ENCODE measurements at regions not wholly inside any gene's neighbourhood (a gene's known extent, or its start where the extent isn't known, plus 50 kb on each side); places are given as distances from the start of the nearest gene placed in this dataset.
A peak's percentile ranks its signal among the peaks of the same experiment; 100 is the strongest.

DNA sequence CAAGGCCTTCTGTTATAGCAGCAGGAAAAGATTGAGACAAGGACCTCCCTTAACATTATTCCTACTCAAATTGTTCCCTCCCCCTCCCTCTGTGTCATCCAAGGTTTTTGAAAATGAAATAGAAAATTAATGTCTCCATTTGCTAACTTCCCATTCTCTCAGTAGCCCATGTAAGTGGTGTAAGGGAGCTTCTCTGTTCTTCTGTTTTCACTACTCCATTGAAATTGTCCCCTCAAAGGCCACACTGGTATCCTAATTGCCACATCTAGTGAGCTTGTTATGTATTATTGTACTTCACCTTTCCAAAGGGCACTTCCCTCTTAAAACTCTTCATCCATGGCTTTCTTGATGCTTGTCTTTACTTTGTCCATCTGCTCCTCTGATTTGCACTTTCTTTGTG, 131.2 kb upstream of the PIK3R1 start:
- Histone ChIP-seq H3K27me3 (ENCODE audit: insufficient read depth, low read length) (no peaks in the 10 kb centered on the region), H3T11ph (ENCODE audit: low read length) (no peak overlapping the region), H2BK15ac (ENCODE audit: low read depth, low read length) (no peak overlapping the region), H3K4me2 (ENCODE audit: insufficient read depth, insufficient read length, low read length) (no peak overlapping the region), H3K23ac (ENCODE audit: insufficient read length, low read depth, low read length) (no peak overlapping the region), H3K56ac (ENCODE audit: insufficient read length, low read depth, low read length) (no peak overlapping the region), H2BK120ac (ENCODE audit: low read depth, low read length, poor library complexity, severe bottlenecking) (no peak overlapping the region), H3K79me2 (ENCODE audit: insufficient read depth, low read length) (no peaks in the 10 kb centered on the region), H2BK12ac (ENCODE audit: insufficient read length, low read depth, low read length) (no peak overlapping the region), H4K20me1 (ENCODE audit: control insufficient read depth, insufficient read depth, insufficient read length) (no peaks in the 10 kb centered on the region), H3K23me2 (ENCODE audit: insufficient read length, low read depth, low read length, poor library complexity, severe bottlenecking) (no peaks in the 10 kb centered on the region), H2BK5ac (ENCODE audit: insufficient read length, low read length) (no peak overlapping the region), H2BK20ac (ENCODE audit: low read depth, low read length, poor library complexity, severe bottlenecking) (no peak overlapping the region), H2AK5ac (ENCODE audit: insufficient read length, low read length) (no peak overlapping the region), H3K79me1 (ENCODE audit: insufficient read depth, low read depth, low read length, poor library complexity, severe bottlenecking) (no peaks in the 10 kb centered on the region), H4K8ac (replicated peaks; ENCODE audit: insufficient read length, low read depth, low read length) (no peak overlapping the region), H3K9ac (ENCODE audit: extremely low read depth, insufficient read length, low read length) (no peak overlapping the region), H3K9me3 (ENCODE audit: control insufficient read depth, low read depth, low read length) (no peaks in the 10 kb centered on the region), H4K5ac (ENCODE audit: insufficient read length, low read depth, low read length) (no peak overlapping the region), H3K4me1 (ENCODE audit: insufficient read depth, low read length) (no peaks in the 10 kb centered on the region), H2AFZ (ENCODE audit: low read length) (no peak overlapping the region), H3K27ac (ENCODE audit: insufficient read length, low read depth, low read length) (no peak overlapping the region), H3K14ac (ENCODE audit: insufficient read depth, low read length) (no peak overlapping the region), H3K4ac (ENCODE audit: low read depth, low read length) (no peak overlapping the region), H4K91ac (ENCODE audit: insufficient read length, low read depth, low read length) (no peak overlapping the region), H3K18ac (ENCODE audit: insufficient read length, low read depth, low read length) (no peak overlapping the region)
- peak overlapping the region in 1 of 3 experiments; percentile 38; a peak in 1 of 7 replicates for H3K27ac Mint-ChIP-seq
- DNase-seq = no peak
- H3K27me3 Mint-ChIP-seq (ENCODE audit: low read depth) = peaks cover 1% of the 10 kb centered on the region; the same call in 1 of the 2 replicates
- H3K9me3 Mint-ChIP-seq = no peaks in the 10 kb centered on the region; a peak in 1 of 5 replicates
- no peaks in the 10 kb centered on the region for H3K4me1 Mint-ChIP-seq
- H3K4me3 Mint-ChIP-seq = no peak overlapping the region
- TF ChIP-seq, protein P1, sequence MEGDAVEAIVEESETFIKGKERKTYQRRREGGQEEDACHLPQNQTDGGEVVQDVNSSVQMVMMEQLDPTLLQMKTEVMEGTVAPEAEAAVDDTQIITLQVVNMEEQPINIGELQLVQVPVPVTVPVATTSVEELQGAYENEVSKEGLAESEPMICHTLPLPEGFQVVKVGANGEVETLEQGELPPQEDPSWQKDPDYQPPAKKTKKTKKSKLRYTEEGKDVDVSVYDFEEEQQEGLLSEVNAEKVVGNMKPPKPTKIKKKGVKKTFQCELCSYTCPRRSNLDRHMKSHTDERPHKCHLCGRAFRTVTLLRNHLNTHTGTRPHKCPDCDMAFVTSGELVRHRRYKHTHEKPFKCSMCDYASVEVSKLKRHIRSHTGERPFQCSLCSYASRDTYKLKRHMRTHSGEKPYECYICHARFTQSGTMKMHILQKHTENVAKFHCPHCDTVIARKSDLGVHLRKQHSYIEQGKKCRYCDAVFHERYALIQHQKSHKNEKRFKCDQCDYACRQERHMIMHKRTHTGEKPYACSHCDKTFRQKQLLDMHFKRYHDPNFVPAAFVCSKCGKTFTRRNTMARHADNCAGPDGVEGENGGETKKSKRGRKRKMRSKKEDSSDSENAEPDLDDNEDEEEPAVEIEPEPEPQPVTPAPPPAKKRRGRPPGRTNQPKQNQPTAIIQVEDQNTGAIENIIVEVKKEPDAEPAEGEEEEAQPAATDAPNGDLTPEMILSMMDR (conservative IDR thresholded peaks at IDR 0.05) = no peak
- no peaks in the 10 kb centered on the region for H3K36me3 Mint-ChIP-seq (ENCODE audit: insufficient read depth in 1 of 3, low read depth in 3 of 3)
